Keratinocyte (primary cell): ENCODE measurements at regions not wholly inside any gene's neighbourhood (a gene's known extent, or its start where the extent isn't known, plus 50 kb on each side); places are given as distances from the start of the nearest gene placed in this dataset.

Experiments
- DNase-seq: peaks from one replicate; pipeline ENCODE4 v3.0.0-alpha.2; 2011; ENCODE audit warnings: low read depth, missing footprints, low spot score
- FAIRE-seq: peaks from 2 replicates; lab custom pipeline; 2011; peaks lifted over from hg19 to GRCh38; lab: Jason Lieb, UNC
- H2AFZ ChIP-seq: 2 replicates; pipeline ENCODE4 v1.6.0; 2012; ENCODE audit warnings: low read length, control low read depth, inconsistent platforms; ENCODE audit not compliant: control insufficient read depth
- H3K27ac ChIP-seq: 2 replicates; pipeline ENCODE4 v1.5.1; 2011; ENCODE audit warnings: low read length; ENCODE audit not compliant: control insufficient read depth, insufficient read depth
- H3K27me3 ChIP-seq: 3 replicates; pipeline ENCODE4 v1.6.0; 2011; ENCODE audit warnings: low read length; ENCODE audit not compliant: control insufficient read depth, insufficient read depth; ENCODE audit errors: extremely low read depth
- H3K36me3 ChIP-seq, 2 experiments: 2 replicates in 1 of 2; 3 replicates in 1 of 2; pipeline ENCODE4 v1.5.1; 2011; ENCODE audit warnings: low read length in 2 of 2, mild to moderate bottlenecking in 1 of 2; ENCODE audit not compliant: control insufficient read depth in 2 of 2, insufficient read depth in 2 of 2; ENCODE audit errors: extremely low read depth in 1 of 2
- H3K4me1 ChIP-seq: 3 replicates; pipeline ENCODE4 v1.5.1; 2011; ENCODE audit warnings: low read length; ENCODE audit not compliant: control insufficient read depth, insufficient read depth; ENCODE audit errors: extremely low read depth
- H3K4me2 ChIP-seq: 3 replicates; pipeline ENCODE4 v1.6.0; 2011; ENCODE audit warnings: low read depth, low read length; ENCODE audit not compliant: control insufficient read depth, insufficient read depth; ENCODE audit errors: extremely low read depth
- H3K4me3 ChIP-seq, 3 experiments: fragments of 200-600 bp in 1 of 3; sonication (generic) in 1 of 3; 2 replicates in 2 of 3; 3 replicates in 1 of 3; pipeline ENCODE4 v1.5.1; 2011 to 2016; ENCODE audit warnings: low read length in 3 of 3, mild to moderate bottlenecking in 3 of 3, control low read depth in 2 of 3, inconsistent platforms in 1 of 3, low read depth in 1 of 3, mixed read lengths in 1 of 3, mixed run types in 1 of 3, moderate library complexity in 1 of 3; ENCODE audit not compliant: control insufficient read depth in 2 of 3, insufficient read depth in 2 of 3; ENCODE audit errors: extremely low read depth in 1 of 3
- H3K79me2 ChIP-seq: 2 replicates; pipeline ENCODE4 v1.6.0; 2012; ENCODE audit warnings: low read length; ENCODE audit not compliant: control insufficient read depth, insufficient read depth
- H3K9ac ChIP-seq: 3 replicates; pipeline ENCODE4 v1.6.0; 2011; ENCODE audit warnings: low read length; ENCODE audit not compliant: control insufficient read depth, insufficient read depth; ENCODE audit errors: extremely low read depth
- H3K9me1 ChIP-seq: 3 replicates; pipeline ENCODE4 v1.6.0; 2011; ENCODE audit warnings: low read length; ENCODE audit not compliant: control insufficient read depth, insufficient read depth; ENCODE audit errors: extremely low read depth
- H3K9me3 ChIP-seq: 2 replicates; pipeline ENCODE4 v1.5.1; 2012; ENCODE audit warnings: low read depth, low read length; ENCODE audit not compliant: control insufficient read depth
- H4K20me1 ChIP-seq: 3 replicates; pipeline ENCODE4 v1.6.0; 2011; ENCODE audit warnings: low read length; ENCODE audit not compliant: control insufficient read depth, insufficient read depth; ENCODE audit errors: extremely low read depth
- CTCF ChIP-seq, 3 experiments: IDR thresholded peaks in 1 of 3; conservative IDR thresholded peaks in 1 of 3; optimal IDR thresholded peaks in 1 of 3; 2 replicates in 2 of 3; 3 replicates in 1 of 3; pipeline versions ENCODE3 to v1.5.1; 2011; ENCODE audit warnings: low read length in 3 of 3, mild to moderate bottlenecking in 3 of 3, moderate library complexity in 2 of 3, control low read depth in 1 of 3, inconsistent platforms in 1 of 3; ENCODE audit not compliant: insufficient read depth in 2 of 3; ENCODE audit errors: extremely low read depth in 1 of 3
- EZH2 ChIP-seq: IDR thresholded peaks from one replicate; pipeline ENCODE4 v1.6.1; 2012; ENCODE audit warnings: inconsistent platforms, mild to moderate bottlenecking, low read length, moderate library complexity
- dilution Hi-C: fragments of 300-500 bp; cut with MboI; formaldehyde crosslinking; loops from one replicate; pipeline ENCODE4 v1.7.0; 2020; ENCODE audit warnings: low sequenced_read_pairs; ENCODE audit not compliant: extremely low pct_ligation_motif_present

DNA sequence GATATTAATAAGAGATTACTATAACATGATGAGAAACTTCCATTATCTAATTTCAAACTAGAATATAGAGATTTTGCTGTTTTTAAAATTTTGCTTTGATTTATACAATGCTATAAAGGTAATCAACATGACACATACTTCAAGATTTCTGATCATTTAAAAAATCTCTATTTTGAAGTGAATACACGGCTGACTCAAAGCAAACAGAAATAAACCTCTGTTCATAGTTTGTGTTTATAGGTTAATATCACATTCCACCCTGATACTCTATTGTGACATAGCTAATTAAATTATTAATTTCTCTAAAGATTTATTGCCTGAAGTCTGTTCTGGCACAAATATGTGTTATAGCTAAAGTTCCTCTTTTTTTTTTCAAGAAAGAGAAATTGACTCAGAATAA lies 349.2 kb downstream of the TLL1 start:
- Histone ChIP-seq H3K4me2 (no peak overlapping the region), H4K20me1 (no peaks in the 10 kb centered on the region), H3K9ac (no peak overlapping the region), H3K79me2 (no peaks in the 10 kb centered on the region), H3K36me3 (no peaks in the 10 kb centered on the region), H3K27me3 (no peaks in the 10 kb centered on the region), H3K9me1 (no peaks in the 10 kb centered on the region), H3K27ac (no peak overlapping the region), H2AFZ (no peak overlapping the region), H3K4me1 (no peaks in the 10 kb centered on the region), H3K9me3 (no peaks in the 10 kb centered on the region), H3K4me3 (no peak overlapping the region)
- dilution Hi-C loops = no loop called here
- DNase-seq (no peak), FAIRE-seq (no peak)
- no peak for TF ChIP-seq CTCF (optimal IDR thresholded peaks at IDR 0.05 in 1 of 3, IDR thresholded peaks at IDR 0.05 in 1 of 3, conservative IDR thresholded peaks at IDR 0.05 in 1 of 3; ENCODE audit: extremely low read depth in 1 of 3, insufficient read depth in 2 of 3, low read length in 3 of 3)
- TF ChIP-seq EZH2 = no peak

DNA sequence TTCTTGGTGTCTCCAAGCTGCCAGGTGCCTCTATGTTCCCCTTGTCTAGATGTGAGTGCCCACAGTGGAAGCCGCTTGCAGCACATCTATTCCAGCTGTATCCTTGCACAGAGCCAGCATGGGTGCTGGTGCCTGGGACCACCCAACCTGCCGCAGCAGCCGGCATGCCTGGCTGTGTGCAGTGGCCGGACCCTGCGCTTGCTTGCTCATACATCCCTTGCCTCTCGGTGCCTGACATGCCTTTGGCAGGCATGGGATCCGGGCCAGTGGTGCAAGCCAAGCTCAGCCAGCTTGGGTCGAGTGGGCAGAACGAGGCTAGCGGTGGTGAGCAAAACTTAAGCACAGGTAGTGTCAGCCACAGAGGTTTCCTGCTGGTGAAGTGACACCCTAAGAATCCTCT lies 355.1 kb downstream of the TLL1 start:
- Histone ChIP-seq H2AFZ (no peak overlapping the region), H3K9me3 (no peaks in the 10 kb centered on the region), H3K27ac (no peak overlapping the region), H3K27me3 (no peaks in the 10 kb centered on the region), H3K9ac (no peak overlapping the region), H3K9me1 (no peaks in the 10 kb centered on the region), H4K20me1 (no peaks in the 10 kb centered on the region), H3K4me1 (no peaks in the 10 kb centered on the region), H3K36me3 (no peaks in the 10 kb centered on the region), H3K4me2 (no peak overlapping the region), H3K79me2 (no peaks in the 10 kb centered on the region), H3K4me3 (no peak overlapping the region)
- DNase-seq = no peak
- no peak for FAIRE-seq
- TF ChIP-seq CTCF (optimal IDR thresholded peaks at IDR 0.05 in 1 of 3, IDR thresholded peaks at IDR 0.05 in 1 of 3, conservative IDR thresholded peaks at IDR 0.05 in 1 of 3; ENCODE audit: extremely low read depth in 1 of 3, insufficient read depth in 2 of 3, low read length in 3 of 3) (no peak), EZH2 (no peak)
- dilution Hi-C loops = no loop called here
